Activated CD4-positive, CD25-positive, alpha-beta regulatory T cell treated with anti-CD3 and anti-CD28 coated beads, Interleukin-2, amount 50 U/mL, for 72 hours (primary cell): ENCODE measurements at regions not wholly inside any gene's neighbourhood (a gene's known extent, or its start where the extent isn't known, plus 50 kb on each side); places are given as distances from the start of the nearest gene placed in this dataset.
"Not testable (repeated sequence)": the region's sequence is repeated elsewhere in the genome, so short reads cannot be mapped to it uniquely, and the experiment has no call there.

Experiments used
- DNase-seq: peaks from one replicate; pipeline ENCODE4 v3.0.0; 2021

DNA sequence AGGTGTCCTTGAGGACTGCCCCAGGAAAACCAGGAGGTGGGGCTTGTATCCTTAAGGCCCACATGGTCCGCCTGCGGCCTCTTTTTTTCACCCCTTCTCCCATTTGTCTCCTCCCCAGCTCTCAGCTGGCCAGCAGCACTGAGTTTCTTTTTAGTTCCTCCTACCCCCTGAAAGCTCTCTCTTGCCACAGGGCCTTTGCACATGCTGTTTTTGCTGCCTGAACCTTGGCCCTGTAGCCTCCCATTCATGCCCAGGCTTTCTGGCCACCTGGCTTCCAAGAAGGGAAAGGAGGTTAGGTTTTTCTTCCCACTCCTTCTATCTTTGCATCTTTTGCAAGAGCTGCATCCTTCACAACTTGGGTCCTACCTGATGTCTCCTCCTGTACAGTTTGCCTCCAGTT, 358.1 kb downstream of the VRK1 start:
- no peak for DNase-seq

- DNase-seq = no peak
Observed at GRCh38 chr14:97155814-97156213, 358.6 kb downstream of the VRK1 start.

DNA sequence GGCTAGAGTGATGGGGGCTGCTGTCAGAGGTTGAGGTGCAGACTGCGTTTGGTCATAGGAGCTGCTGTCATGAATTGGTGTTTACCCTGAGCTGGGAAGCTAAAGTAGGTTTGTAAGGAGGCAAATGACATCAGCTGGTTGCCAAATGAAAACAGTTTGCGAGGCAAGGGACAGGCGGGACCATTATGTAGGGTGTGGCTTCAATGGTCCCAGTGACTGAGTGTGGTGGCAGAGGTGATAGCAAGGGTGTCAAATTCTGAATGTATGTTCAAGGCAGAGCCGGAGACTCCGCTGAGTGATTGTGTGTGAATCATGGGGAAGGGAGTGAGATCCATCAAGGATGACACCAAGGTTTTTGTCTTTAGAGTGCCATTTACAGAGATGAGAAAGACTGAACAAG, 359.5 kb downstream of the VRK1 start:
- no peak for DNase-seq

- no peak for DNase-seq
Observed at GRCh38 chr14:97158102-97158501, 360.9 kb downstream of the VRK1 start.

GRCh38 chr14:97159124-97159523, 361.9 kb downstream of the VRK1 start:
- no peak for DNase-seq

DNA sequence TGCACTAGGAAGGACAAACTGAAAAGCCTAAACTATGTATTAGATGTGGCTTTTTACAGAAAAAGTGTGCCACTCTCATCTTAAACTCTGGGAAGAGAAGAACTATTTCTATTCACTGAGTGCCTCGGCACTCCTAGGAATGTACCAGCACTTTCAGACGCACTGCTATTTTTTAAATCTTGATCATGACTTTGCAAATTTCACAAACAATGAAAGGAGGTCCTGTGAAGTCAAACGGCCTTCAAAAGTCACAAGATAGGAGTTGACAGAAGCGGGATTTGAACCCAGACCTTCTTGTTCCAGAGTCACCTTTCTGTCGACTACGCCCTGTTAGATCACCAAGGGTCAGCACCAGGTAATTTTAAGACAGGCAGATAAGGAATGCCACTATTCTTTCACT, 365.4 kb downstream of the VRK1 start:
- no peak for DNase-seq

- no peak for DNase-seq
Observed at GRCh38 chr14:97164021-97164420, 366.8 kb downstream of the VRK1 start.

GRCh38 chr14:97166497-97166896, 369.3 kb downstream of the VRK1 start:
- DNase-seq = no peak

GRCh38 chr14:97167577-97167976, 370.4 kb downstream of the VRK1 start:
- not testable (repeated sequence) for DNase-seq

- DNase-seq = no peak
Observed at GRCh38 chr14:97172644-97173043, 375.5 kb downstream of the VRK1 start.

DNA sequence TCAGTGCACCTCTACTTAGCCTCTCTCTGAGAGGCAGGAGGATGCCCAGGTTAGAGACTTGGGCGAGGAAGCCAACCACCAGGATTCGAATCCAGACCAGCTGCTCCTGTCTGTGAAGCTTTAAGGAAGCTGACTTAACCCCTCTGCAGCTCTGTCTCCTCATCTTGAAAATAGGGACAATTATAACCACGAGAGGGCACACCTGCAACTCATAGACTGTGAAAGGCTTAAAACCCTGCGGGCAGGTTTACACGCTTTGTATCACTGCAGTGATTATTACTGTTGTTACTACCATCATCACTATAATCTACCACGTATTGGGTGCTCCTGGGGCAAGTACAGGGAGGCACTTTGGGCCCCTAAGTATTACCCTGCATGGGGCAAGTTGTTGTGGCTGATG, 379.8 kb downstream of the VRK1 start:
- no peak for DNase-seq

- DNase-seq = no peak
Observed at GRCh38 chr14:97177635-97178034, 380.5 kb downstream of the VRK1 start.

GRCh38 chr14:97178781-97179180, 381.6 kb downstream of the VRK1 start:
- no peak for DNase-seq

DNA sequence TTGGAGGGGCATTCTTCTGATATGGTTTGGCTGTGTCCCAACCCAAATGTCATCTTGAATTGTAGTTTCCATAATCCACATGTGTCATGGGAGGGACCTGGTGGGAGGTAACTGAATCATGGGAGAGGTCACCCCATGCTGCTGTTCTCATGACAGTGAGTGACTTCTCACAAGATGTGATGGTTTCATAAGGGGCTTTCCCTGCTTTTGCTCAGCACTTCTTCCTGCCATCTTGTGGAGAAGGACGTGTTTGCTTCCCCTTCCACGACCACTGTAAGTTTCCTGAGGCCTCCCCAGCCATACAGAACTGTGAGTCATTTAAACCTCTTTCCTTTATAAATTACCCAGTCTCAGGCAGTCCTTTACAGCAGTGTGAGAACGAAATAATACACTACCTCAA, 382.4 kb downstream of the VRK1 start:
- DNase-seq = no peak

- no peak for DNase-seq
Observed at GRCh38 chr14:97180304-97181200, 383.4 kb downstream of the VRK1 start.

DNA sequence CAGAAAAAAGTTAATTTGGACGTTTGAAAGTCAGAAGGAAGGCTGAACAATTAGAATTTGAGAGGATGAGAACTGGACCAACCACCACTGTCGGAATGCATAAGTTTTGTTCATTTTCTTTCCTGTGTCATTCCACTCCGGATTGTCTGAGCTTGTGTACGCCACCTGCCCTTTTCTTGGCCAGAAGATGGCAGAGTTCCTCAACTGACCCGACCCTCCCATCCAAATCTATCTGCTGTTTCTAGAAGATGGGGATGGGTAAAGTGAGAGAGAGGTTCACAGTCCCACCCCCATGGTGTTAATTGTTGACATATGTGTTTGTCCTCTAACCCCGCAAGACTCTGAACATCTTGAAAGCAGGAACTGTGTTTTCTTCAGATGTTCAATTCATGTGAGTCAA, 388.0 kb downstream of the VRK1 start:
- DNase-seq = no peak

DNA sequence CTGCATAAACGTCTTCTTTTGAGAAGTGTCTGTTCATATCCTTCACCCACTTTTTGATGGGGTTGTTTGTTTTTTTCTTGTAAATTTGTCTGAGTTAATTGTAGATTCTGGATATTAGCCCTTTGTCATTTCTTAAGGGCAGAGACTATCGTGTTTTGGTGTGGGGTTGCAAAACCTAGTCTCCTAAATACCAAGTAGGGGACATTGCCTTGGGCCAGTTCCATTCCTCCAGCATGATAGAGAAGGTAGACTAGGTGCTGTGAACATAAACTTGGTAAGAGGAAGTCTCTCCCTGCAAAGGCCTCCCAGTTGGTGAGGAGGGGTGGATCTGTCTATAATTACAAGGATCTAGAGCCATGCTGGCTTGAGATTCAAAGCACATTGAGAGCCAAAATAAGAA, 390.7 kb downstream of the VRK1 start:
- DNase-seq = no peak

- no peak for DNase-seq
Observed at GRCh38 chr14:97196336-97196735, 399.2 kb downstream of the VRK1 start.

- no peak for DNase-seq
Observed at GRCh38 chr14:97198813-97199212, 401.6 kb downstream of the VRK1 start.

GRCh38 chr14:97200245-97200644, 403.1 kb downstream of the VRK1 start:
- no peak for DNase-seq

DNA sequence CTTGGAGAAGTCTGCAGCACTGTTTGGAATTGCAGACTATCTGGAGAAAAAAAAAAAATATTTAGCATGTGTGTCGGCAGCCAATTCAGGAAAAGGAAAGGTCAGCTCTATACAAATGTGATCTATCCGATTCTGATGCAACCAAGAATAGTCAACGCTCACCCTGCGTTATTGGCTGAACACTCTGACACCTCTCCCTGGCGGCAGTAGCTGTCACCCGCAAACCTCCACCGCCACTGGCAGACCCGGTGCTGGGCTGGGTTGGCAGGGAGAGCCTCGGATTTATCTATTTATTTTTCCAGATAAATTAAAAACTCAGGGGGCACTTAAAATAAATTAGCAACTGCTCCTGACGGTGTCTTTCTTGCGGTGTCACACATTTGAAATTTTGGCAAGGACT, 409.7 kb downstream of the VRK1 start:
- no peak for DNase-seq

DNA sequence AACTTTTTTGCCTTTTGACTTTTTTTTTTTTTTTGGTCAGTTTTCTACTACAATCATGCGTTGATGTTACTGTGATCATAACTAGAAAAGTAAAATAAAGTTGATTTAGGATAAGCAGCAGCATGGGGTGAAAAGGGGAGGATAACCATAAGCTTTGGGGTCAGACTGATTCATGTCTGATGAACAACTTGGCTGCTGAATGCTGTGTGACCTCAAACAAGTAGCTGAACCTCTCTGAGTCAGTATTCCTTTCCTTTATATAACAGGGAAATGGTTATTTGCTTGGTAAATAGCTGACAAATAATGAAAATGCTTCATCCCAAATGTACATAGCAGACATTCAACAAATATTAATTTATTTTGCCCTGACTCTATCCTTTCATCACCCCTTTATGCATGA, 413.0 kb downstream of the VRK1 start:
- no peak for DNase-seq

DNA sequence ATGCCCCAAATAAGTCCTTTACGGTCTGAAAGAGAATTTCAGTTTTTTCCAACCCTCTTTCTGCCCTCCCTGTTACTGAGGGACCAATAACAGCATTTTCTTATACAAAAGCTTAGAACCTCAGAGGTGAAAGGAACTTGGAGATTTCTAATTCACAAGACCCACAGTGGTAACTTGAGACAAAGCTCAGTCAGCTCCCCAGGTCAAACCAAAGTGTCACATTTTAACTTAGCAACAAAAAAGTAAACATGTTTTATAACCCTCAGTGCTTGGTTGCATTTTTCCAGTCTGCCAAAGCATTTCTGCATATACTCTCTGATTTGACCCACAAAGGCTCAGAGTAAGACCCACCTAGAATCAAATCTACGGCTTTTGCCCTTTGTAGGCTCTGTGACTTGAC, 415.2 kb downstream of the VRK1 start:
- no peak for DNase-seq

DNA sequence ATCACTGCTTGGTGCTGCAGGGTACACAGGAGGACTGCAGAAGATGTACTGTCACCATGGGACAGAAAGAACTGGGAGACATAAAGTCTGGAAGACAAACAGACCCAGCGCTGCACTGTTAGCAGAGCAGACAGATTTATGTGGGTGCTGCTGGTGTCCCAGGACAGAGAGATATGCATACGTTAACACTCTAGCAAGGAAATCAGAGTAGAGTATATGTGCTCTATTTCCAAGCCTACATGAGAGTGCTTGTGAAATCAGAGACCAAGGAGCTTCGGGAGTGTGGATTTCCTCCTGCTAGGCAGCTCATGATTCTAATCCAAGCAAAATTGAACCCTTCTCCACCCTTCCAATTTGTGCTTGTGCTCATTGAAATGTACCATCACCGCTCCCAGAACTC, 416.5 kb downstream of the VRK1 start:
- DNase-seq = no peak
